Activated CD8-positive, alpha-beta memory T cell treated with anti-CD3 and anti-CD28 coated beads for 36 hours (primary cell): ENCODE measurements at regions not wholly inside any gene's neighbourhood (a gene's known extent, or its start where the extent isn't known, plus 50 kb on each side); places are given as distances from the start of the nearest gene placed in this dataset.

ENCODE experiments used
- CTCF ChIA-PET: fragments of 350-600 bp; sonication (Branson Sonifier 250); formaldehyde crosslinking; loops from one replicate; lab custom pipeline; 2021; ENCODE audit warnings: antibody characterized with exemption; lab: Charles Lee
- POLR2A ChIA-PET: fragments of 350-600 bp; sonication (Branson Sonifier 250); formaldehyde crosslinking; loops from one replicate; lab custom pipeline; 2021; ENCODE audit warnings: antibody characterized with exemption; lab: Charles Lee

DNA sequence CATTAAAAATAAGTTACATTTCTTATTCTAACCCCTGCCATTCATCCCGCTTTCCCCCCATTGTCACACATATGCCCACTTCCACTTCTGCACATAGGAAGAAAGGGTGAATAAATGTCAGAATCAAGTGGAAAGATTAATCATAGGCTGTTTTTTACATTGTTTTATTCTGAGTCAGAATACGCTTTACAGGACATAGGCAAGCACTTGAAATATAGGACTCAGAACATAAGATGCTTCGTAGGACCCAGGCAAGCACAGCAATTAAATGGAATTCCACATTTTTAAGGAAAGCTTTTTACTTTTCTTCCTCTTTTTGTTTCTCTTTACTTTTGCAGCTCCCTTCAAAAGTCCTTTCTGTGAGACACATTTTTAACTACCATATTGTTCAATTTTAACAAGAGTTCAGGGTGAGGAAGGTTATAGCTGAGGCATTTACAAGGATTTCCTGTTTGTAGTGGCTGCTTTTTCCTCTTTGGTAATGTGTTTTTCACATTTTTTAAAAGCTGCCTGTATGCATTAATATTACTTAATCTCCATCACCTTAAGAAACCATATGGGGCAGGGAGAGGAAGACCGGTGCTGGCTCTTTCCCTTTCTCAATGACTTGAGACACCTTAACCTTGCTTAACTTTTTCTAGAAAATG lies 130.0 kb downstream of the TES start:
- CTCF ChIA-PET = no interaction called here
- POLR2A ChIA-PET = no interaction called here

GRCh38 chr7:116340943-116341907 lies 130.9 kb downstream of the TES start:
- CTCF ChIA-PET = no interaction called here

DNA sequence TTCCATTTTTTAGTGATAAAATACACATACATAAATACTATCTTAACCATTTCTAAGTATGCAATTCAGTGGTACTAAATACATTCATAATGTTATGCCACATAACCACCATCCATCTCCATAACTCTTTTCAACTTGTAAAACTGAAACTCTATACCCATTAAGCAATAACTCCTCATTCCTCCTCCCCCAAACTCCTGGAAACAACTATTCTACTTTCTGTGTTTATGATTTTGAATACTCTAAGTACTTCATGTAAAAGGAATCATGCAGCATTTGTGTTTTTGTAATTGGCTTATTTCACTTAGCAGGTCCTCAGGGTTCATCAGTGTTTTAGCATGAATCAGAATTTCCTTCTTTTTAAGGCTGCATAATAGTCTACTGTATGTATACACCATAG lies 131.8 kb downstream of the TES start:
- CTCF ChIA-PET = no interaction called here
- POLR2A ChIA-PET = no interaction called here

More at GRCh38 chr7:116340943-116341907, 130.9 kb downstream of the TES start:
- POLR2A ChIA-PET = no interaction called here

- ChIA-PET POLR2A (no interaction called here), CTCF (no interaction called here)
Measured at GRCh38 chr7:116347151-116347832, 137.0 kb downstream of the TES start.

- CTCF ChIA-PET = no interaction called here
- POLR2A ChIA-PET = no interaction called here
Measured at GRCh38 chr7:116348346-116348745, 138.0 kb downstream of the TES start.

DNA sequence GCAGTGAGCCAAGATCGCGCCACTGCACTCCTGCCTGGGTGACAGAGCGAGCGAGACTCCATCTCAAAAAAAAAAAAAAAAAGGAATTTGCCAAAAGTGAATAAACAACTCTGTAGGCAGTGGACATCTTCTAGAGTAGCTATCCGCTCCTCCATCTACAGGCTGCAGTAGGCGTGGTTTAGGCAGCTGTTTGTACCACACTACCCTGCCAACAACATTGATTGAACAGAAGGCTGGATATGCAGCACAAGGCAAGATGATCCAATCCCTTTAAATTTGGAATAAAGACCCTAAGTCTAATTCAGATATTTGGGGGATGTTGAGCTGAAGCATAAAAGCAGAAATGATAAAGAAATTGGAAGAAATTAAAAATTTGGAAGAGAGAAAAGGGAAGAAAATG lies 141.6 kb downstream of the TES start:
- CTCF ChIA-PET = no interaction called here

GRCh38 chr7:116353647-116354046 lies 143.3 kb downstream of the TES start:
- ChIA-PET POLR2A (no interaction called here), CTCF (no interaction called here)

More for the DNA sequence above, 141.6 kb downstream of the TES start:
- POLR2A ChIA-PET = no interaction called here

DNA sequence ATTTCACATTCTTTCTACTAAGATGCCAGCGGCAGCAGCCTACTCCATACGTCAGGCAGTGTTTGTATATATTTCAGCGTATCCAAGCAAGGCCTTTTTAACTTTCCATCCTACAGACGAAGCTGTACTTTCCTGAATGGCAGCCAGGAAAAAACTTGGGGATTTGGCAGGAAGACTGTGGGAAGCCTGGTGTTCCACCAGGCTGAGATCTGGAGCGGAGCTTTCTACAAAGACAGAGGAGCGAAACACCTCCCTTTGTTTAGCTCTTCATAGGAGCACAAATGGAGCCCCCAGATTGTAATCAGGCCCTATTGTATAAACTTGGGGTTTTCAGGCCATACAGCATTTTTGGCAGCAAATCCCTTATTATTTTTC lies 143.8 kb downstream of the TES start:
- POLR2A ChIA-PET = no interaction called here
- CTCF ChIA-PET = no interaction called here

DNA sequence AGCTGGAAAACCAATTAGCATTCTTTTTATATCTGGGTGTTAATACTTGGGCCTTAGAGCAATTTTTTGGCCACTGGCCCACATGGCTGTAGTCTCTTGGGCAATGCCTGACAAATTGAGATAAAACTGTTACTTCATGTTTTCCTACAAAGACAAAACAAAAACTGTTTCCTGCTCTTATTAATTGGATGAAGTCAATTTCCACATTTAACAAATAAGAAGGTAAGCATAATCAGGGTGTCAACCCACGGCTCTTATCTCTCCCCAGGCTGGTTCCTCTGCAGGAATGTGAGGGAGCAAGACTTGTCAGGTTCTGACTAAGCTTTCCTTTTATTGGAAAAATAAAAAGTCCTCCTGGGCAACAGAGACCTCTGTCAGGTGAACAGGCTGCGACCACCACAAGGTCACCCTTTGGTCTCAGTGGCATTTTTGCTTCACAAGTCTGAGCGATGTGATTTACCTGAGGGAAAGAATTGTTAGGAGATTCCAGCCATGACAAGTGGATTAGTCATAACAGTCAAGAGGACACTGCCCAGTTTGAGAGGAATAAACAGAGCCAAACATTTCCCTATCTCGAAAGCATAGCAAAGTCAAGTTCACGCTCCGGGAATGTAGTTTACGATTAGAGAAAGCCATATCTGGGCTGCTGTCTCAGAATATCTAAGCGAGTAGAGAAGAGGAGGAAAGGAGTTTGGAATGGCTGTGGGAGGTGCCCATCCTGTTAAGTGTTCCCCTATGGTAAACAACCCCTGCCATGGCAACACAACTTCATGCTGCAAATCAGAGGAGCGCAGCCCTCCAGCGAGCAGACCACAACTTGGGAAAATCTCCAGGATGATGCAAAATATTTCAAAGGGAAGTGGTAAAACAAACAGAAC lies 144.4 kb downstream of the TES start:
- ChIA-PET POLR2A (no interaction called here), CTCF (no interaction called here)

- ChIA-PET CTCF (no interaction called here), POLR2A (no interaction called here)
Measured at GRCh38 chr7:116355424-116355765, 144.1 kb upstream of the CAV2 start.

DNA sequence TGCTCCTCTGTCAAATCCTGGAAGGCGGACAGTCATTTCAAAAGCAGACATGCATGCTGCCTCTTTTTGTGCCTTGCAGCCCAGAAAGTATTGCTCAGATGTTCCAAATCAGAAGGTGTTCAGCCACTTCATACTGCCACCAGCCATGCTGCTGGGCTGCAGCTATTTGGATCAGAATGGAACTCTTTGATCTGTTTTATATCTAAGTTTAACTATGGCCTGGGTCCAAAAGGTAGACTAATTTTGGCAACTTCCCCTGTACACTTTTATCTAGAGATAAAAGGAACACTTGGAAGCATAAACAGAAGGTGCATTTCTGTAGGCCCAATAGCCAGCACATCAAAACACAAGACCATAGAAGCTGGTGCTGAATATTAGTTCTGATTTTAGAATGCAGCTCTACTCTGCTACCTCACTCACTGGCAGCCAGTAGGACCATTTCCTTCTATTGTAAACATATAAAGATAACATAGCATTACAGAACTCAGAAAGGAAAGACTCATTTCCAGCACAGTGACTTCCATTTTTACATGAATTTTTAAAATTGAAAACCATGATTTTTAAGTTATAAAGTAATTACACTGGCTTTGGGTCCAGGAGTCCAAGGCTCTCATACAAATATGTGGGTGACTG lies 143.1 kb upstream of the CAV2 start:
- POLR2A ChIA-PET = no interaction called here
- CTCF ChIA-PET = no interaction called here

GRCh38 chr7:116356979-116357378 lies 142.6 kb upstream of the CAV2 start:
- CTCF ChIA-PET = no interaction called here
- POLR2A ChIA-PET = no interaction called here

DNA sequence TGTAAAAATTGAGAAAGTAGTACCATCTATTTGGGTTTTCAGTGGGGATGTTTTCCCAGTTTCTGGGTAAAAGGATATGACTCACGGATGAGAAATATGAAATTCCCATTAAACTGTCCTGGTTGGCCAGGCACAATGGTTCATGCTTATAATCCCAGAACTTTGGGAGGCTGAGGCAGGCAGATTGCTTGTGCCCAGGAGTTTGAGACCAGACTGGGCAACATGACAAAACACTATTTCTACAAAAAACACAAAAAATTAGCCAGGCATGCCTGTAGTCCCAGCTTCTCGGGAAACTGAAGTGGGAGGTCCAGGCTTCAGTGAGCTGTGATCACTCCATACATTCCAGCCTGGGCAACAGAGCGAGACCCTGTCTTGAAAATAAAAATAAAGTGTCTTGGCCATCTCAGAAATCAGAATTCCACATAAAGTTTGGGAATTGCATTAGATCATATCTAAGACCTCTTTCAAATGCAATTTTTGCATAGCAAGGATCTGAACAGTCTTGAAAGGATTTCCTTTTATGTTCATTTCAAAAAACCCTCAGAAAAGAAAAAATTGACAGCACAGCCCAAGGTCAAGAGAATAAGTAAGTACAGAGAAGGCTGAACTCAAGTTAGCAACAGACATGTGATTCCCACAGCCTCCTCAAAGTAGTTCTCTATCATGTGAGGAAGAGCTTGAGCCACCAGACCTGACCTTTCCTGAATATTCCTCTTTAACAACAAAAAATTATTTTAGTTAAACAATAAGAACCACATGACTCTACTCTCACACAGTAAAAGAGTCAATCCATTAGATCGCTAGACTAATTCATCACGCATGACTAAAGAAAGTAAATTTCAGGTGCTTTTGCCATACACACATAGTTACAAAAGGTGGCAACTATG lies 141.5 kb upstream of the CAV2 start:
- POLR2A ChIA-PET = no interaction called here
- CTCF ChIA-PET = no interaction called here

DNA sequence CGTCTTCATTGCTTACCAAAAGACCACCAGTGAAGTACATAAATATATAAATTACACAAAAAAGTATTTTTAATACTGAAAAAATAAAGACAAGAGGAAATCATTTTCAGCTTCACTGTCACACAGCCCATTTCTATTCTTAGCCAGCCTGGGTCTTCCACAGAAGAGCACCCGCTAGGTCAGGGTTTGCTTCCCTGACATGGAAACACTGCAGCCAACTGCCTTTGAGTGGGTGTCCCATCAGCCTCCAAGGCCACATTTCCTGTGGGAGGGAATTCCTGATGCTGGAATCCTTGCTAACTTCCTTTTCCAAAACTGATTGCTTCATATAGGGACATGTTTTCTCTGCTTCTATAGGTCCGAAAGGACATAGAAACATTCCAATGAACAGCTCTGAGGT lies 137.8 kb upstream of the CAV2 start:
- ChIA-PET CTCF (no interaction called here), POLR2A (interaction anchor here (0.7 kb wide), 1 partner anchor 44 kb away, joined by 3 read pairs; no protein-coding TSS in a partner anchor)

DNA sequence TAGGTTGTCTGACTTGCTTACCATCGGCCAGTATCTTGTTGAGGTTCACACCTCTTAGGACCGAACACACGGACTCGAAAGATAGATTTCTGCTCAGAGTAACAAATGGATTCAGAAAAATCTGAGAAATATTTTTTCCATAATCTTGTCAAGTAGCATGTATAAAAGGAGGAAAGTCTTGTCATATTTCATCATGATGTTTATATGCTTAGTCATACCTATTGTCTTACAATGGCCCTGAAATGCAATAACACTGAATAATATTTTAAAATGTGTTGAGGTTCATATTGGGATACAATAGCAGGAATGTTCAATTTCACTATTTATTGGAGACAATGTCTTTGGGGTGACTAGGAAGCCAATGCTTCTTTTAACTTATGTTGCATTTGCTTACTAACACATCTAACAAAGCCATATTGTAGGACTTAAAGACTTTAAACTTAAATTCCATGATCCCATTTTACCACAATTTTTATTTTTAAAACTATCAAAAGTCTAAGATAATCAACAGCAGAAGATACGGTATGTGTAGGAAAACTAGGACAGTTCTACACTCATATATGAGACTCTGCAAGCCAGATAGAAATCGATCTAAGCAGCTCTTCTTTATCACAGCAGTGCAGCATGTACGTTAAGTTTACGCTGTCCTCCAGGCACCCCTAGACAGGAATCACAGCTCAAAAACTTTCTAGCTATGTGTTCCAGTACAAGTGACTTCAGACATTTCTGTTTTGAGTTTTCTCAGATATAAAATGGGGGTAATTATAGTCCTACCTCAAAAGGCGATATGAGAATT lies 135.7 kb upstream of the CAV2 start:
- ChIA-PET CTCF (no interaction called here), POLR2A (no interaction called here)

DNA sequence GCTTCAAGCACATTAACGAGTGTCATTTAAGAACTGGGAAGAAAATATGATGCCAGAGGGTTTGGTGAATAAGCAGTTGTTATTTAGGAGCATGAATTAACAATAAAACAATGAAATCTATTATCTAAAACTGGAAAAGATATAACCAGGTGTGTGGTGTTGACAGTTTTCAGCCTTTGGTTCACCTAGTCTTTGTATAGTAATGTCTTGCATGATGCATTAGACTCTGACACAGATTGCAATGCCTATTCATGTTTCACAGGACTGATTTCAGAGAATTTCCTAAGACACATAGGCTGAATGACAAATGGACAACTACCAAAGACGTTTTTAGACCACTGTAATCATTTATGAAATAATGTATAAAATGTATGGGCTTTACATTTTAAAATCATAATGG lies 135.1 kb upstream of the CAV2 start:
- CTCF ChIA-PET = no interaction called here
- POLR2A ChIA-PET = no interaction called here

- ChIA-PET POLR2A (no interaction called here), CTCF (no interaction called here)
Measured at GRCh38 chr7:116365797-116366196, 133.7 kb upstream of the CAV2 start.
